Stomach (tissue), 4 donors: ENCODE measurements at regions not wholly inside any gene's neighbourhood (a gene's known extent, or its start where the extent isn't known, plus 50 kb on each side); places are given as distances from the start of the nearest gene placed in this dataset.

Source experiments
- CTCF ChIP-seq, 7 experiments: fragments of 450-650 bp in 4 of 7; fragments of 200-600 bp in 3 of 7; sonication (generic) in 3 of 7; IDR thresholded peaks; one replicate each; pipeline ENCODE4 v1.5.1; 2016 to 2019; ENCODE audit warnings: antibody characterized with exemption in 7 of 7, control low read depth in 2 of 7, mild to moderate bottlenecking in 1 of 7
- EP300 ChIP-seq: sonication (generic); formaldehyde crosslinking; IDR thresholded peaks from one replicate; pipeline ENCODE4 v1.6.1; 2017; ENCODE audit warnings: antibody characterized with exemption
- POLR2A ChIP-seq, 4 donors: fragments of 450-650 bp; IDR thresholded peaks; one replicate each; pipeline ENCODE4 v1.6.1; 2016; ENCODE audit warnings: antibody characterized with exemption in 4 of 4, control low read depth in 2 of 4, mild to moderate bottlenecking in 1 of 4, moderate library complexity in 1 of 4
- POLR2AphosphoS5 ChIP-seq, 3 donors: sonication (generic); formaldehyde crosslinking; IDR thresholded peaks; one replicate each; pipeline ENCODE4 v1.6.1; 2016; ENCODE audit warnings: antibody characterized with exemption in 3 of 3

GRCh38 chr9:106669835-106670234 is 193.1 kb upstream of the ZNF462 start:
- no peak for TF ChIP-seq CTCF (IDR thresholded peaks at IDR 0.05)
- no peak for TF ChIP-seq POLR2A (IDR thresholded peaks at IDR 0.05)
- TF ChIP-seq POLR2AphosphoS5 (IDR thresholded peaks at IDR 0.05): no peak
- no peak for TF ChIP-seq EP300
